Fibroblast of peridontal ligament (primary cell): ENCODE measurements at regions not wholly inside any gene's neighbourhood (a gene's known extent, or its start where the extent isn't known, plus 50 kb on each side); places are given as distances from the start of the nearest gene placed in this dataset.
"Not testable (repeated sequence)": the region's sequence is repeated elsewhere in the genome, so short reads cannot be mapped to it uniquely, and the experiment has no call there.

Source experiments
- DNase-seq: peaks from one replicate; pipeline ENCODE4 v3.0.0-alpha.2; 2010; ENCODE audit errors: extremely low read depth

- DNase-seq, result no peak
Measured at GRCh38 chr12:112615196-112615595, 176.4 kb upstream of the RPH3A start.

GRCh38 chr12:112616469-112617152, 174.9 kb upstream of the RPH3A start:
- no peak for DNase-seq

- no peak for DNase-seq
Measured at GRCh38 chr12:112617153-112617505, 174.4 kb upstream of the RPH3A start.

GRCh38 chr12:112627851-112628250, 163.7 kb upstream of the RPH3A start:
- no peak for DNase-seq

- not testable (repeated sequence) for DNase-seq
Measured at GRCh38 chr12:112631974-112632373, 159.6 kb upstream of the RPH3A start.

GRCh38 chr12:112635036-112635435, 156.5 kb upstream of the RPH3A start:
- DNase-seq, result no peak

GRCh38 chr12:112638420-112638819, 153.1 kb upstream of the RPH3A start:
- DNase-seq, result no peak

GRCh38 chr12:112645586-112645985, 146.0 kb upstream of the RPH3A start:
- DNase-seq, result no peak

- DNase-seq, result no peak
Measured at GRCh38 chr12:112656141-112656540, 135.4 kb upstream of the RPH3A start.

GRCh38 chr12:112664569-112664968, 127.0 kb upstream of the RPH3A start:
- no peak for DNase-seq

GRCh38 chr12:112665958-112666357, 125.6 kb upstream of the RPH3A start:
- DNase-seq, result no peak

- no peak for DNase-seq
Measured at GRCh38 chr12:112671564-112671963, 120.0 kb upstream of the RPH3A start.

- no peak for DNase-seq
Measured at GRCh38 chr12:112674539-112674938, 117.0 kb upstream of the RPH3A start.

- no peak for DNase-seq
Measured at GRCh38 chr12:112676507-112676906, 115.0 kb upstream of the RPH3A start.

- no peak for DNase-seq
Measured at GRCh38 chr12:112677050-112677765, 114.3 kb upstream of the RPH3A start.

- DNase-seq, result no peak
Measured at GRCh38 chr12:112680993-112681392, 110.6 kb upstream of the RPH3A start.

- DNase-seq, result no peak
Measured at GRCh38 chr12:112682586-112682985, 109.0 kb upstream of the RPH3A start.

- no peak for DNase-seq
Measured at GRCh38 chr12:112684742-112685141, 106.8 kb upstream of the RPH3A start.

- DNase-seq, result no peak
Measured at GRCh38 chr12:112685321-112685720, 106.2 kb upstream of the RPH3A start.

- no peak for DNase-seq
Measured at GRCh38 chr12:112686373-112686772, 105.2 kb upstream of the RPH3A start.

- DNase-seq, result no peak
Measured at GRCh38 chr12:112694065-112694464, 97.5 kb upstream of the RPH3A start.

GRCh38 chr12:112697441-112697840, 94.1 kb upstream of the RPH3A start:
- not testable (repeated sequence) for DNase-seq

- DNase-seq, result no peak
Measured at GRCh38 chr12:112705037-112705632, 86.4 kb upstream of the RPH3A start.
